HFFc6 (cell line): ENCODE measurements at regions not wholly inside any gene's neighbourhood (a gene's known extent, or its start where the extent isn't known, plus 50 kb on each side); places are given as distances from the start of the nearest gene placed in this dataset.

Experiments used
- DNase-seq: peaks from one replicate; pipeline ENCODE4 v3.0.0-alpha.2; 2018
- H3K27ac Mint-ChIP-seq: 2 replicates; pipeline ENCODE4 v1.8.0; 2020; ENCODE audit warnings: mild to moderate bottlenecking, mixed read lengths
- H3K27me3 Mint-ChIP-seq: 2 replicates; pipeline ENCODE4 v1.8.0; 2021; ENCODE audit warnings: mild to moderate bottlenecking, moderate library complexity, mixed read lengths; ENCODE audit not compliant: insufficient read depth
- H3K36me3 Mint-ChIP-seq: 2 replicates; pipeline ENCODE4 v1.8.0; 2021; ENCODE audit warnings: low read depth, mixed read lengths
- H3K4me1 Mint-ChIP-seq: 2 replicates; pipeline ENCODE4 v1.8.0; 2020; ENCODE audit warnings: low read depth, mixed read lengths
- H3K4me3 Mint-ChIP-seq: 2 replicates; pipeline ENCODE4 v1.8.0; 2020; ENCODE audit warnings: mild to moderate bottlenecking, moderate library complexity, mixed read lengths
- H3K9me3 Mint-ChIP-seq: 2 replicates; pipeline ENCODE4 v1.8.0; 2020; ENCODE audit warnings: mild to moderate bottlenecking, mixed read lengths
- CTCF ChIP-seq: fragments of 200-600 bp; sonication (generic); IDR thresholded peaks from 2 replicates; pipeline ENCODE4 v1.5.0; 2021; ENCODE audit warnings: antibody characterized with exemption, mild to moderate bottlenecking

GRCh38 chr18:44149706-44150105 is 531.0 kb upstream of the SETBP1 start:
- Mint-ChIP-seq H3K4me1 (no peaks in the 10 kb centered on the region), H3K27me3 (no peaks in the 10 kb centered on the region), H3K4me3 (no peak overlapping the region), H3K27ac (no peak overlapping the region), H3K36me3 (no peaks in the 10 kb centered on the region), H3K9me3 (peaks cover 21% of the 10 kb centered on the region)
- TF ChIP-seq CTCF = no peak
- no peak for DNase-seq

GRCh38 chr18:44153981-44154380 is 526.7 kb upstream of the SETBP1 start:
- Mint-ChIP-seq H3K4me1 (no peaks in the 10 kb centered on the region), H3K4me3 (no peak overlapping the region), H3K9me3 (peaks cover 15% of the 10 kb centered on the region), H3K36me3 (no peaks in the 10 kb centered on the region), H3K27ac (no peak overlapping the region), H3K27me3 (no peaks in the 10 kb centered on the region)
- TF ChIP-seq CTCF = no peak
- no peak for DNase-seq

- no peaks in the 10 kb centered on the region for H3K4me1 Mint-ChIP-seq
- no peaks in the 10 kb centered on the region for H3K27me3 Mint-ChIP-seq
- no peak overlapping the region for H3K27ac Mint-ChIP-seq
Observed at GRCh38 chr18:44156126-44156525, 524.6 kb upstream of the SETBP1 start.

GRCh38 chr18:44156776-44157335 is 523.8 kb upstream of the SETBP1 start:
- Mint-ChIP-seq H3K4me3 (no peak overlapping the region), H3K27me3 (no peaks in the 10 kb centered on the region), H3K36me3 (no peaks in the 10 kb centered on the region), H3K9me3 (peaks cover 21% of the 10 kb centered on the region), H3K27ac (no peak overlapping the region), H3K4me1 (no peaks in the 10 kb centered on the region)
- TF ChIP-seq CTCF = no peak
- no peak for DNase-seq

More at GRCh38 chr18:44156126-44156525, 524.6 kb upstream of the SETBP1 start:
- TF ChIP-seq CTCF = no peak
- Mint-ChIP-seq H3K9me3 (peaks cover 18% of the 10 kb centered on the region), H3K4me3 (no peak overlapping the region), H3K36me3 (no peaks in the 10 kb centered on the region)
- DNase-seq = no peak

GRCh38 chr18:44170208-44170880 is 510.3 kb upstream of the SETBP1 start:
- H3K36me3 Mint-ChIP-seq = no peaks in the 10 kb centered on the region
- no peak for TF ChIP-seq CTCF
- no peak overlapping the region for H3K4me3 Mint-ChIP-seq
- H3K27me3 Mint-ChIP-seq = no peaks in the 10 kb centered on the region
- H3K9me3 Mint-ChIP-seq = peaks cover 20% of the 10 kb centered on the region
- H3K4me1 Mint-ChIP-seq = no peaks in the 10 kb centered on the region
- no peak for DNase-seq
- H3K27ac Mint-ChIP-seq = no peak overlapping the region
